H1 (cell line): ENCODE measurements at regions not wholly inside any gene's neighbourhood (a gene's known extent, or its start where the extent isn't known, plus 50 kb on each side); places are given as distances from the start of the nearest gene placed in this dataset.
"Not testable (repeated sequence)": the region's sequence is repeated elsewhere in the genome, so short reads cannot be mapped to it uniquely, and the experiment has no call there.

Experiments used
- CTCF ChIA-PET: fragments of 300-600 bp; sonication (Branson Sonifier 250); formaldehyde crosslinking; loops from one replicate; lab custom pipeline; 2021; ENCODE audit not compliant: partially characterized antibody; lab: Charles Lee
- POLR2A ChIA-PET: fragments of 300-600 bp; sonication (Branson Sonifier 250); formaldehyde crosslinking; loops from one replicate; lab custom pipeline; 2021; ENCODE audit warnings: inconsistent platforms; ENCODE audit not compliant: partially characterized antibody; lab: Charles Lee
- DNase-seq, 2 experiments: peaks; one replicate each; pipeline versions ENCODE4 v3.0.0 to v3.0.0-alpha.2; 2010 to 2022; ENCODE audit warnings: low spot score in 2 of 2, low read depth in 1 of 2, mixed read lengths in 1 of 2
- FAIRE-seq: peaks from 2 replicates; lab custom pipeline; 2011; peaks lifted over from hg19 to GRCh38; lab: Jason Lieb, UNC
- H2AFZ ChIP-seq: 2 replicates; pipeline ENCODE4 v1.8.1; 2012; ENCODE audit warnings: low read length, inconsistent platforms
- H2AK5ac ChIP-seq: 2 replicates; pipeline ENCODE4 v1.6.1; 2013; ENCODE audit warnings: low read depth, low read length
- H2BK120ac ChIP-seq: replicated peaks from 2 replicates; pipeline ENCODE3; 2013; ENCODE audit warnings: low read depth, low read length, inconsistent platforms
- H2BK12ac ChIP-seq: 2 replicates; pipeline ENCODE4 v1.6.1; 2013; ENCODE audit warnings: low read depth, low read length
- H2BK15ac ChIP-seq: 2 replicates; pipeline ENCODE4 v1.6.1; 2013; ENCODE audit warnings: low read length
- H2BK20ac ChIP-seq: 2 replicates; pipeline ENCODE4 v1.6.1; 2013; ENCODE audit warnings: low read length
- H2BK5ac ChIP-seq: 2 replicates; pipeline ENCODE4 v1.6.1; 2013; ENCODE audit warnings: low read depth, low read length
- H3K14ac ChIP-seq: 2 replicates; pipeline ENCODE4 v1.6.1; 2013; ENCODE audit warnings: inconsistent platforms; ENCODE audit not compliant: insufficient read length
- H3K18ac ChIP-seq: 2 replicates; pipeline ENCODE4 v1.6.1; 2013; ENCODE audit warnings: low read length; ENCODE audit errors: extremely low read depth
- H3K23ac ChIP-seq: 2 replicates; pipeline ENCODE4 v1.6.1; 2013; ENCODE audit warnings: inconsistent platforms; ENCODE audit not compliant: insufficient read length
- H3K23me2 ChIP-seq: 2 replicates; pipeline ENCODE4 v1.6.1; 2013; ENCODE audit warnings: low read depth, low read length
- H3K27ac ChIP-seq: 2 replicates; pipeline ENCODE4 v1.6.1; 2011; ENCODE audit warnings: low read depth, low read length, inconsistent platforms
- H3K27me3 ChIP-seq, 4 experiments: replicated peaks in 1 of 4; 1 replicate in 1 of 4; 2 replicates in 3 of 4; pipeline versions ENCODE4 v1.6.1 to v1.8.1; 2011 to 2013; ENCODE audit warnings: low read length in 3 of 4, mild to moderate bottlenecking in 3 of 4, inconsistent platforms in 2 of 4, mixed read lengths in 2 of 4, moderate library complexity in 1 of 4; ENCODE audit not compliant: control insufficient read depth in 3 of 4, insufficient read depth in 3 of 4; ENCODE audit errors: extremely low read depth in 1 of 4
- H3K36me3 ChIP-seq, 4 experiments: 2 replicates each; pipeline versions ENCODE4 v1.6.1 to v1.8.1; 2011 to 2013; ENCODE audit warnings: mild to moderate bottlenecking in 4 of 4, low read length in 3 of 4, moderate library complexity in 2 of 4, control low read depth in 1 of 4, inconsistent platforms in 1 of 4; ENCODE audit not compliant: insufficient read depth in 4 of 4, control insufficient read depth in 2 of 4
- H3K4ac ChIP-seq: replicated peaks from 2 replicates; pipeline ENCODE3; 2013; ENCODE audit warnings: low read length, low read depth, mixed read lengths, inconsistent platforms; ENCODE audit not compliant: insufficient read length
- H3K4me1 ChIP-seq, 4 experiments: replicated peaks in 1 of 4; 1 replicate in 1 of 4; 2 replicates in 3 of 4; pipeline versions ENCODE4 v1.6.1 to v1.8.1; 2011 to 2013; ENCODE audit warnings: low read length in 3 of 4, inconsistent platforms in 2 of 4, mixed read lengths in 1 of 4; ENCODE audit not compliant: insufficient read depth in 4 of 4, control insufficient read depth in 3 of 4
- H3K4me2 ChIP-seq, 2 experiments: 2 replicates each; pipeline versions ENCODE4 v1.6.1 to v1.8.1; 2011 to 2013; ENCODE audit warnings: low read depth in 2 of 2, low read length in 2 of 2, control low read depth in 1 of 2, inconsistent platforms in 1 of 2, mild to moderate bottlenecking in 1 of 2; ENCODE audit not compliant: insufficient read depth in 1 of 2
- H3K4me3 ChIP-seq, 4 experiments: fragments of 200-600, 300-600 bp in 1 of 4; sonication (generic), shearing (Covaris generic), sonication (Bioruptor Twin) in 1 of 4; 2 replicates each; pipeline versions ENCODE4 v1.5.1 to v1.8.1; 2011 to 2016; ENCODE audit warnings: low read length in 4 of 4, low read depth in 3 of 4, control low read depth in 2 of 4, inconsistent platforms in 2 of 4, mild to moderate bottlenecking in 2 of 4, mixed read lengths in 1 of 4, moderate library complexity in 1 of 4; ENCODE audit not compliant: insufficient read depth in 2 of 4; ENCODE audit errors: extremely low read depth in 1 of 4
- H3K56ac ChIP-seq: replicated peaks from 2 replicates; pipeline ENCODE3; 2013; ENCODE audit warnings: low read depth, mild to moderate bottlenecking, mixed read lengths, low read length, inconsistent platforms; ENCODE audit not compliant: insufficient read length
- H3K79me1 ChIP-seq: 2 replicates; pipeline ENCODE4 v1.6.1; 2013; ENCODE audit warnings: low read depth, low read length, control low read depth
- H3K79me2 ChIP-seq, 2 experiments: 2 replicates each; pipeline versions ENCODE4 v1.6.1 to v1.8.1; 2012 to 2013; ENCODE audit warnings: low read length in 2 of 2, mild to moderate bottlenecking in 2 of 2, inconsistent platforms in 1 of 2; ENCODE audit not compliant: insufficient read depth in 2 of 2, control insufficient read depth in 1 of 2
- H3K9ac ChIP-seq, 4 experiments: replicated peaks in 1 of 4; 1 replicate in 1 of 4; 2 replicates in 3 of 4; pipeline versions ENCODE4 v1.6.1 to v1.8.1; 2011 to 2013; ENCODE audit warnings: low read depth in 3 of 4, low read length in 3 of 4, control low read depth in 2 of 4, mild to moderate bottlenecking in 2 of 4, moderate library complexity in 2 of 4, inconsistent platforms in 1 of 4; ENCODE audit errors: extremely low read depth in 1 of 4
- H3K9me3 ChIP-seq, 2 experiments: 2 replicates each; pipeline versions ENCODE4 v1.6.1 to v1.8.1; 2012 to 2013; ENCODE audit warnings: mild to moderate bottlenecking in 2 of 2, moderate library complexity in 2 of 2, control low read depth in 1 of 2, inconsistent platforms in 1 of 2, low read depth in 1 of 2, low read length in 1 of 2, mixed read lengths in 1 of 2; ENCODE audit not compliant: insufficient read depth in 2 of 2
- H4K20me1 ChIP-seq, 2 experiments: replicated peaks in 1 of 2; 2 replicates each; pipeline versions ENCODE3 to v1.8.1; 2011 to 2013; ENCODE audit warnings: inconsistent platforms in 2 of 2, low read length in 2 of 2, mild to moderate bottlenecking in 1 of 2; ENCODE audit not compliant: insufficient read depth in 2 of 2, control insufficient read depth in 1 of 2
- H4K5ac ChIP-seq: 2 replicates; pipeline ENCODE4 v1.6.1; 2013; ENCODE audit warnings: low read length, low read depth, mixed read lengths, inconsistent platforms; ENCODE audit not compliant: insufficient read length
- H4K8ac ChIP-seq: 2 replicates; pipeline ENCODE4 v1.8.0; 2013; ENCODE audit warnings: mild to moderate bottlenecking, moderate library complexity, low read length, inconsistent platforms; ENCODE audit not compliant: insufficient read depth; ENCODE audit errors: extremely low read depth
- H4K91ac ChIP-seq: replicated peaks from 2 replicates; pipeline ENCODE3; 2013; ENCODE audit warnings: low read length, mixed read lengths, inconsistent platforms; ENCODE audit not compliant: insufficient read length
- JUND ChIP-seq: IDR thresholded peaks from 2 replicates; pipeline ENCODE4 v1.6.1; 2011; ENCODE audit warnings: mild to moderate bottlenecking, improper control_type of control experiment, low read length
- SIN3A ChIP-seq, 2 experiments: IDR thresholded peaks in 1 of 2; conservative IDR thresholded peaks in 1 of 2; 2 replicates each; pipeline ENCODE4 v1.6.1; 2011 to 2012; ENCODE audit warnings: low read length in 2 of 2, improper control_type of control experiment in 1 of 2, low read depth in 1 of 2, mild to moderate bottlenecking in 1 of 2
- WGBS, 2 experiments: shearing (Covaris generic) in 1 of 2; methylation state at CpG; one replicate each; pipeline versions ENCODE4 v1.1.6 to v1.1.7; 2013 to 2015; ENCODE audit warnings: low lambda C conversion rate in 2 of 2, mixed read lengths in 2 of 2, inconsistent platforms in 1 of 2, low coverage in 1 of 2, missing lambda C conversion rate in 1 of 2; ENCODE audit not compliant: insufficient replicate concordance in 2 of 2, insufficient coverage in 1 of 2, insufficient read length in 1 of 2; ENCODE audit errors: extremely low coverage in 1 of 2, missing lambda C conversion rate in 1 of 2; 5-methylcytosine and 5-hydroxymethylcytosine counted together

DNA sequence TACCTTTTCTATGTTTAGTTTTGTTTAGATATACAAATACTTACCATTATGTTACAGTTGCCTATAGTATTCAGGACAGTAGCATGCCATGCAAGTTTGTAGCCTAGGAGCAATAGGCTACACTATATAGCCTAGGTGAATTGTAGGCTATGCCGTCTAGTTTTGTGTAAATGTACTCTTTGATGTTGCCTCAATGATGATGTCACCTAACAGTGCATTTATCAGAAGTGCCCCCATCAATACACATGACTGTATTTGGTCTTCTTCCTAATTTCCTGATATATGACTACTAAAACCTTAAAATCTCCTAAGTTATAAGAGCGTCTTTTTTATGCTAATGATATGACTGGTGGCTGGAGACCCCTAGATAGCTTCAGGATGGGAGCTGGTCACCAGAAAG lies 394.4 kb upstream of the STXBP6 start:
- Histone ChIP-seq H3K79me2 (no peaks in the 10 kb centered on the region), H3K9ac (no peak overlapping the region), H3K18ac (no peak overlapping the region), H4K91ac (no peak overlapping the region), H3K23ac (no peak overlapping the region), H3K4me1 (no peaks in the 10 kb centered on the region), H3K27ac (no peak overlapping the region), H4K5ac (no peak overlapping the region), H2BK20ac (no peak overlapping the region), H3K23me2 (no peaks in the 10 kb centered on the region), H3K14ac (no peak overlapping the region), H3K79me1 (no peaks in the 10 kb centered on the region), H3K27me3 (no peaks in the 10 kb centered on the region), H3K36me3 (no peaks in the 10 kb centered on the region), H2AK5ac (no peak overlapping the region), H4K8ac (no peak overlapping the region), H3K56ac (no peak overlapping the region), H2BK5ac (no peak overlapping the region), H3K4me2 (no peak overlapping the region), H3K4me3 (no peak overlapping the region), H3K9me3 (no peaks in the 10 kb centered on the region), H3K4ac (no peak overlapping the region), H4K20me1 (no peaks in the 10 kb centered on the region), H2BK15ac (no peak overlapping the region), H2BK120ac (no peak overlapping the region), H2AFZ (no peak overlapping the region), H2BK12ac (no peak overlapping the region)
- no peak for TF ChIP-seq SIN3A (conservative IDR thresholded peaks at IDR 0.05 in 1 of 2, IDR thresholded peaks at IDR 0.05 in 1 of 2; ENCODE audit: low read depth in 1 of 2, low read length in 2 of 2)
- TF ChIP-seq JUND, result no peak
- POLR2A ChIA-PET, result no interaction called here
- FAIRE-seq, result no peak
- DNase-seq, result no peak
- WGBS, 2 experiments, result 91% methylated on average over 2 of the region's 2 CpGs; no CpG with 5 or more reads in 1 of the 2 experiments
- CTCF ChIA-PET, result interaction anchor here (1.3 to 3.5 kb wide), 2 partner anchors 12 to 17 kb away, joined by 4 to 19 read pairs; no protein-coding TSS in a partner anchor

DNA sequence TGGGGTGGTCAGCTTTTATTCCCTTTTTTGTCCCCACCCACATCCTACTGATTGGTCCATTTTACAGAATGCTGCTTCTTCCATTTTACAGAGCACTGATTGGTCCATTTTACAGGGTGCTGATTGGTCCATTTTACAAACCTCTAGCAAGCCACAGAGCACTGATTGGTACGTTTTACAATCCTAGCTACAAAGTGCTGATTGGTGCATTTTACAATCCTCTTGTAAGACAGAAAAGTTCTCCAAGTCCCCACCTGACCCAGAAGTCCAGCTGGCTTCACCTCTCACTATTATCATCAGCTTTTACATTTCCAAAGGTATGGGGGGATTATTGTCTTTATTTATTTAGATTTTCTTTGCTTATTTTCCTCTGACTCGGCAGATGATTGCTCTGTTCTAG lies 390.4 kb upstream of the STXBP6 start:
- H2AFZ ChIP-seq, H2BK12ac ChIP-seq, H3K9me3 ChIP-seq, H4K8ac ChIP-seq, DNase-seq, POLR2A ChIA-PET, H3K27me3 ChIP-seq, H2BK5ac ChIP-seq, H3K36me3 ChIP-seq, H2AK5ac ChIP-seq, H3K56ac ChIP-seq, H2BK20ac ChIP-seq, H3K27ac ChIP-seq, H4K20me1 ChIP-seq, FAIRE-seq, H3K23me2 ChIP-seq, H3K4ac ChIP-seq, H3K9ac ChIP-seq, H3K18ac ChIP-seq, H3K4me3 ChIP-seq, H4K91ac ChIP-seq, H3K23ac ChIP-seq, H3K79me2 ChIP-seq, H3K14ac ChIP-seq, H3K4me1 ChIP-seq, H2BK120ac ChIP-seq, H3K4me2 ChIP-seq, H3K79me1 ChIP-seq, H4K5ac ChIP-seq, H2BK15ac ChIP-seq: not testable (repeated sequence)
- CTCF ChIA-PET, result interaction anchor here (0.6 to 3.4 kb wide), 3 partner anchors 9 to 1544 kb away, joined by 3 to 21 read pairs (median 4); no protein-coding TSS in a partner anchor
- 86% methylated on average over 2 of the region's 2 CpGs; no CpG with 5 or more reads in 1 of the 2 experiments for WGBS, 2 experiments
